HG03196 (cell line): ENCODE measurements at regions not wholly inside any gene's neighbourhood (a gene's known extent, or its start where the extent isn't known, plus 50 kb on each side); places are given as distances from the start of the nearest gene placed in this dataset.

Source experiments
- ATAC-seq: cut with Tn5 transposase; IDR thresholded peaks from one replicate; pipeline ENCODE4 v1.9.1; 2021; ENCODE audit not compliant: unreplicated experiment

GRCh38 chr22:49551446-49551845 lies 276.2 kb downstream of the BRD1 start:
- no peak for ATAC-seq

GRCh38 chr22:49550766-49551362 lies 276.8 kb downstream of the BRD1 start:
- ATAC-seq = no peak

GRCh38 chr22:49550141-49550430 lies 277.6 kb downstream of the BRD1 start:
- ATAC-seq = no peak

- ATAC-seq = no peak
Measured at GRCh38 chr22:49549256-49550140, 278.2 kb downstream of the BRD1 start.

- ATAC-seq = no peak
Measured at GRCh38 chr22:49548356-49549202, 279.1 kb downstream of the BRD1 start.

GRCh38 chr22:49547751-49548239 lies 279.9 kb downstream of the BRD1 start:
- ATAC-seq = no peak

GRCh38 chr22:49546811-49547585 lies 280.7 kb downstream of the BRD1 start:
- ATAC-seq = no peak

- no peak for ATAC-seq
Measured at GRCh38 chr22:49545606-49546005, 282.1 kb downstream of the BRD1 start.

- no peak for ATAC-seq
Measured at GRCh38 chr22:49544286-49544685, 283.4 kb downstream of the BRD1 start.

- no peak for ATAC-seq
Measured at GRCh38 chr22:49543876-49544275, 283.8 kb downstream of the BRD1 start.

- no peak for ATAC-seq
Measured at GRCh38 chr22:49541693-49542230, 285.9 kb downstream of the BRD1 start.

GRCh38 chr22:49540913-49541692 lies 286.6 kb downstream of the BRD1 start:
- ATAC-seq = no peak

- no peak for ATAC-seq
Measured at GRCh38 chr22:49540084-49540912, 287.4 kb downstream of the BRD1 start.

- no peak for ATAC-seq
Measured at GRCh38 chr22:49538006-49538405, 289.7 kb downstream of the BRD1 start.

GRCh38 chr22:49536571-49537131 lies 291.0 kb downstream of the BRD1 start:
- no peak for ATAC-seq

- no peak for ATAC-seq
Measured at GRCh38 chr22:49535527-49536125, 292.0 kb downstream of the BRD1 start.

- ATAC-seq = no peak
Measured at GRCh38 chr22:49535126-49535525, 292.5 kb downstream of the BRD1 start.

- ATAC-seq = no peak
Measured at GRCh38 chr22:49534386-49534785, 293.3 kb downstream of the BRD1 start.
